OCI-LY1 (cell line): ENCODE measurements at regions not wholly inside any gene's neighbourhood (a gene's known extent, or its start where the extent isn't known, plus 50 kb on each side); places are given as distances from the start of the nearest gene placed in this dataset.
"Not testable (repeated sequence)": the region's sequence is repeated elsewhere in the genome, so short reads cannot be mapped to it uniquely, and the experiment has no call there.

ENCODE experiments used
- CTCF ChIP-seq: fragments of 200-600 bp; sonication (generic), shearing (Covaris generic); IDR thresholded peaks from 2 replicates; pipeline ENCODE4 v1.5.1; 2017; ENCODE audit warnings: mild to moderate bottlenecking, antibody characterized with exemption, low read length, moderate library complexity, mixed read lengths
- EZH2 ChIP-seq: fragments of 200-600 bp; sonication (generic), shearing (Covaris generic); IDR thresholded peaks from 2 replicates; pipeline ENCODE4 v1.8.0; 2017; ENCODE audit warnings: borderline replicate concordance, mixed run types, mild to moderate bottlenecking, antibody characterized with exemption, low read length, moderate library complexity, mixed read lengths

GRCh38 chr17:16856846-16857245 lies 115.1 kb downstream of the TNFRSF13B start:
- not testable (repeated sequence) for TF ChIP-seq EZH2, CTCF
